B cell (primary cell): ENCODE measurements at regions not wholly inside any gene's neighbourhood (a gene's known extent, or its start where the extent isn't known, plus 50 kb on each side); places are given as distances from the start of the nearest gene placed in this dataset.

ENCODE experiments used
- ATAC-seq: fragments of 200-7000 bp; cut with Tn5 transposase; one replicate; pipeline ENCODE4 v1.10.0; 2021; ENCODE audit warnings: low read depth, mild to moderate bottlenecking, moderate number of reproducible peaks, moderate library complexity
- CTCF ChIA-PET: fragments of 350-600 bp; sonication (Branson Sonifier 250); formaldehyde crosslinking; loops from one replicate; lab custom pipeline; 2021; ENCODE audit warnings: antibody characterized with exemption, inconsistent platforms; lab: Charles Lee
- POLR2A ChIA-PET: fragments of 350-600 bp; sonication (Branson Sonifier 250); formaldehyde crosslinking; loops from one replicate; lab custom pipeline; 2021; ENCODE audit warnings: antibody characterized with exemption; lab: Charles Lee
- DNase-seq: peaks from one replicate; pipeline ENCODE4 v3.0.0; 2013
- H2AFZ ChIP-seq: 2 replicates; pipeline ENCODE4 v1.6.1; 2012; ENCODE audit warnings: mild to moderate bottlenecking, low read depth, low read length; ENCODE audit not compliant: insufficient read depth, poor library complexity, severe bottlenecking
- H3K27ac ChIP-seq, 2 donors: 1 replicate in 1 of 2; 2 replicates in 1 of 2; pipeline ENCODE4 v1.5.1; 2012 to 2013; ENCODE audit warnings: low read length in 2 of 2, mild to moderate bottlenecking in 2 of 2, moderate library complexity in 1 of 2
- H3K27me3 ChIP-seq, 4 experiments: fragments of 200-600 bp in 1 of 4; sonication (generic) in 1 of 4; replicated peaks in 1 of 4; 1 replicate in 2 of 4; 2 replicates in 2 of 4; pipeline versions ENCODE4 v1.6.1 to v1.7.0; 2013 to 2016; ENCODE audit warnings: low read length in 3 of 4, mild to moderate bottlenecking in 2 of 4, mixed read lengths in 1 of 4, moderate library complexity in 1 of 4; ENCODE audit not compliant: insufficient read depth in 4 of 4, control insufficient read depth in 3 of 4; ENCODE audit errors: control extremely low read depth in 1 of 4
- H3K36me3 ChIP-seq, 2 experiments: replicated peaks in 1 of 2; 1 replicate in 1 of 2; 2 replicates in 1 of 2; pipeline versions ENCODE4 v1.6.1 to v1.7.1; 2013; ENCODE audit warnings: low read length in 1 of 2; ENCODE audit not compliant: insufficient read depth in 2 of 2, control insufficient read depth in 1 of 2; ENCODE audit errors: control extremely low read depth in 1 of 2, extremely low read depth in 1 of 2
- H3K4me1 ChIP-seq, 2 donors: fragments of 200-600 bp in 1 of 2; sonication (generic) in 1 of 2; 1 replicate in 1 of 2; 2 replicates in 1 of 2; pipeline versions ENCODE4 v1.5.1 to v1.6.1; 2013 to 2017; ENCODE audit warnings: low read length in 2 of 2; ENCODE audit not compliant: control insufficient read depth in 2 of 2, insufficient read depth in 2 of 2
- H3K4me2 ChIP-seq: replicated peaks from 2 replicates; pipeline ENCODE3; 2012; ENCODE audit warnings: mild to moderate bottlenecking, low read depth, low read length; ENCODE audit not compliant: poor library complexity, severe bottlenecking
- H3K4me3 ChIP-seq, 5 experiments: fragments of 200-600 bp in 1 of 5; sonication (generic) in 1 of 5; 1 replicate in 3 of 5; 2 replicates in 2 of 5; pipeline versions ENCODE4 v1.5.1 to v1.7.0; 2011 to 2016; ENCODE audit warnings: low read length in 4 of 5, mild to moderate bottlenecking in 4 of 5, low read depth in 2 of 5, control low read depth in 1 of 5, moderate library complexity in 1 of 5; ENCODE audit not compliant: insufficient read depth in 1 of 5; ENCODE audit errors: control extremely low read depth in 1 of 5, extremely low read depth in 1 of 5
- H3K79me2 ChIP-seq: fragments of 200-600 bp; sonication (generic); one replicate; pipeline ENCODE4 v1.6.0; 2016; ENCODE audit warnings: low read length; ENCODE audit not compliant: control insufficient read depth, insufficient read depth
- H3K9ac ChIP-seq: fragments of 200-600 bp; sonication (generic); 2 replicates; pipeline ENCODE4 v1.6.1; 2017; ENCODE audit warnings: mild to moderate bottlenecking, low read length, moderate library complexity
- H3K9me3 ChIP-seq, 3 donors: one replicate each; pipeline versions ENCODE4 v1.6.1 to v1.7.1; 2013; ENCODE audit warnings: low read length in 2 of 3; ENCODE audit not compliant: control insufficient read depth in 2 of 3, insufficient read depth in 1 of 3; ENCODE audit errors: control extremely low read depth in 1 of 3
- H4K20me1 ChIP-seq: 2 replicates; pipeline ENCODE4 v1.6.0; 2012; ENCODE audit warnings: mild to moderate bottlenecking, low read length; ENCODE audit not compliant: insufficient read depth, control insufficient read depth, poor library complexity, severe bottlenecking
- H3K27ac Mint-ChIP-seq: one replicate; pipeline ENCODE4 v1.8.0; 2021; ENCODE audit warnings: mixed read lengths
- H3K27me3 Mint-ChIP-seq: one replicate; pipeline ENCODE4 v1.8.0; 2021; ENCODE audit warnings: mixed read lengths
- H3K4me1 Mint-ChIP-seq: one replicate; pipeline ENCODE4 v1.8.0; 2021; ENCODE audit warnings: mixed read lengths
- H3K4me3 Mint-ChIP-seq: one replicate; pipeline ENCODE4 v1.8.0; 2021; ENCODE audit warnings: mixed read lengths
- H3K9me3 Mint-ChIP-seq: one replicate; pipeline ENCODE4 v1.8.0; 2022; ENCODE audit warnings: mixed read lengths; ENCODE audit not compliant: insufficient read depth
- CTCF ChIP-seq: fragments of 200-600 bp; IDR thresholded peaks from one replicate; pipeline ENCODE4 v1.8.0; 2022; ENCODE audit warnings: antibody characterized with exemption, mild to moderate bottlenecking
- EZH2 ChIP-seq: IDR thresholded peaks from 2 replicates; pipeline ENCODE4 v1.6.1; 2012; ENCODE audit warnings: borderline replicate concordance, low read depth, mild to moderate bottlenecking, moderate library complexity, low read length; ENCODE audit not compliant: insufficient read depth, poor library complexity, severe bottlenecking
- WGBS: methylation state at CpG from one replicate; pipeline ENCODE4 v1.1.5; 2013; ENCODE audit warnings: missing lambda C conversion rate; ENCODE audit not compliant: insufficient coverage; 5-methylcytosine and 5-hydroxymethylcytosine counted together
- intact Hi-C: fragments of 100-400 bp; cut with micrococcal nuclease; formaldehyde crosslinking; loops from one replicate; pipeline ENCODE4 v1.10.0; 2022

- Mint-ChIP-seq H3K4me3 (no peak overlapping the region), H3K4me1 (no peaks in the 10 kb centered on the region), H3K27me3 (no peaks in the 10 kb centered on the region), H3K27ac (no peak overlapping the region), H3K9me3 (peaks cover 8% of the 10 kb centered on the region)
- POLR2A ChIA-PET = no interaction called here
- no peaks in the 10 kb centered on the region for H3K36me3 ChIP-seq
- no peaks in the 10 kb centered on the region for H3K79me2 ChIP-seq
- H3K4me1 ChIP-seq = no peaks in the 10 kb centered on the region
- DNase-seq (no peak), ATAC-seq (no peak)
- intact Hi-C loops = no loop called here
- no peaks in the 10 kb centered on the region for H4K20me1 ChIP-seq
- H3K9me3 ChIP-seq = no peaks in the 10 kb centered on the region
- no peak overlapping the region for H3K9ac ChIP-seq
- no peak overlapping the region for H3K4me2 ChIP-seq
- H3K27me3 ChIP-seq = no peaks in the 10 kb centered on the region
- CTCF ChIA-PET = no interaction called here
- no peak overlapping the region for H2AFZ ChIP-seq
- no peak overlapping the region for H3K4me3 ChIP-seq
- TF ChIP-seq EZH2 (no peak), CTCF (no peak)
- no peak overlapping the region for H3K27ac ChIP-seq
Observed at GRCh38 chr5:24331531-24331930, 313.2 kb downstream of the CDH10 start.

DNA sequence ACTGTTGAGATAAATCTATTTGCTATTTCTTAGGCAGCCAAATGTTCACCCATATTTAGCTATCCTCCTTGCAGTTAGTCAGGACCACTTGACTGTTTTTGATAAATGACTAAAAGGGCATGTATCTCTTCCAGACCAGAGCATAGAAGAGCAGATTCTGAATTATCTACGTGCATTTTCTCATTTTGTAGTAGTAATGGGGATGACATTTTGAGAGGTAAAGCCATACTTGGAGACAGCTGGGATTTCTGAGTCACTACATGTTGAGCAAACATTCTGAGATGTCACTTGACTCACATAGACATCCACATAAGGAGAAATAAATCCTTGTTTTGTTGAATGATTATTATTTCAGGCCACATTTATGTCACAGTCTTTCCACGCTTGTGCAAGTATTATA is 297.6 kb downstream of the CDH10 start:
- intact Hi-C loops = no loop called here

More for the DNA sequence above, 297.6 kb downstream of the CDH10 start:
- H3K27ac Mint-ChIP-seq = no peak overlapping the region
- H3K4me1 Mint-ChIP-seq = no peaks in the 10 kb centered on the region
- H2AFZ ChIP-seq = no peak overlapping the region
- ChIA-PET CTCF (no interaction called here), POLR2A (no interaction called here)
- H3K9me3 Mint-ChIP-seq = peaks cover 5% of the 10 kb centered on the region
- H4K20me1 ChIP-seq = no peaks in the 10 kb centered on the region
- no peaks in the 10 kb centered on the region for H3K36me3 ChIP-seq
- no peak overlapping the region for H3K27ac ChIP-seq
- no CpG with 5 or more reads among the region's 2 CpGs for WGBS
- no peak for ATAC-seq
- no peaks in the 10 kb centered on the region for H3K27me3 ChIP-seq
- no peaks in the 10 kb centered on the region for H3K79me2 ChIP-seq
- DNase-seq = no peak
- H3K4me2 ChIP-seq = no peak overlapping the region
- H3K4me1 ChIP-seq = no peaks in the 10 kb centered on the region
- no peak overlapping the region for H3K9ac ChIP-seq
- TF ChIP-seq CTCF = no peak
- TF ChIP-seq EZH2 = no peak
- no peak overlapping the region for H3K4me3 Mint-ChIP-seq
- H3K9me3 ChIP-seq = no peaks in the 10 kb centered on the region
- no peak overlapping the region for H3K4me3 ChIP-seq
- H3K27me3 Mint-ChIP-seq = no peaks in the 10 kb centered on the region
